ENCODE measurements at regions not wholly inside any gene's neighbourhood (a gene's known extent, or its start where the extent isn't known, plus 50 kb on each side); places are given as distances from the start of the nearest gene placed in this dataset.
A peak's percentile ranks its signal among the peaks of the same experiment; 100 is the strongest.

DNA sequence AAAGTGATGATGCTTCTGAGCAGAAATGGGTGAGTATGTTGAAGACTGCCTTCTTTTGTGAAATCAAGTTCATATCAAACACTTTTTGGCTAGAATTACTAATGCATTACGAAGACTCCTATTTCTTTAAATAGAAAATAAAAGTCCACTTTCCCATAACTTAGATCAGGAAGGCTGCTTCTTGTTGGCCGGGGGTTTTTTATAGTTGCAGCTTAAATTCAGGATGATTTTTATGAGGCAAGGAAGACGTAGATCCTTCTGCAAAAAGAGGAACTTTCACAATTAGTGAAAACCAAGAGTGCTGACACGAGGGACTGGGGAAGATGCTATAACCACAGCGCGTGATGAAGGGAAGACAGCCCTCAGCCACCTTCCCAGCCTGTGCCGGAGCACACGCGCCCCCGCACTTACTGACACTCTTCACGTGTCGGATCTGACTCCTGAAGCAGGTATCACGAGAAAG, 206.1 kb upstream of the PRDM1 start:
- TF ChIP-seq, protein P1, sequence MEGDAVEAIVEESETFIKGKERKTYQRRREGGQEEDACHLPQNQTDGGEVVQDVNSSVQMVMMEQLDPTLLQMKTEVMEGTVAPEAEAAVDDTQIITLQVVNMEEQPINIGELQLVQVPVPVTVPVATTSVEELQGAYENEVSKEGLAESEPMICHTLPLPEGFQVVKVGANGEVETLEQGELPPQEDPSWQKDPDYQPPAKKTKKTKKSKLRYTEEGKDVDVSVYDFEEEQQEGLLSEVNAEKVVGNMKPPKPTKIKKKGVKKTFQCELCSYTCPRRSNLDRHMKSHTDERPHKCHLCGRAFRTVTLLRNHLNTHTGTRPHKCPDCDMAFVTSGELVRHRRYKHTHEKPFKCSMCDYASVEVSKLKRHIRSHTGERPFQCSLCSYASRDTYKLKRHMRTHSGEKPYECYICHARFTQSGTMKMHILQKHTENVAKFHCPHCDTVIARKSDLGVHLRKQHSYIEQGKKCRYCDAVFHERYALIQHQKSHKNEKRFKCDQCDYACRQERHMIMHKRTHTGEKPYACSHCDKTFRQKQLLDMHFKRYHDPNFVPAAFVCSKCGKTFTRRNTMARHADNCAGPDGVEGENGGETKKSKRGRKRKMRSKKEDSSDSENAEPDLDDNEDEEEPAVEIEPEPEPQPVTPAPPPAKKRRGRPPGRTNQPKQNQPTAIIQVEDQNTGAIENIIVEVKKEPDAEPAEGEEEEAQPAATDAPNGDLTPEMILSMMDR (IDR thresholded peaks at IDR 0.05 in 4 of 5, conservative IDR thresholded peaks at IDR 0.05 in 1 of 5), result no peak
- TF ChIP-seq POLR2A (IDR thresholded peaks at IDR 0.05), result no peak
- H3K4me3 ChIP-seq, result no peak overlapping the region
- no peak overlapping the region for H3K27ac ChIP-seq
- H3K4me1 ChIP-seq, result peaks cover 0 to 4% of the 10 kb centered on the region in 2 donors
- H3K27me3 ChIP-seq, result no peaks in the 10 kb centered on the region
- H3K36me3 ChIP-seq, result no peaks in the 10 kb centered on the region
- DNase-seq (peak in 1 of 2 donors; percentile 25), ATAC-seq (peak in 1 of 2 donors; percentile 30)
- no peaks in the 10 kb centered on the region for H3K9me3 ChIP-seq
- in situ Hi-C loops (cut with MboI; ENCODE audit: low sequenced_read_pairs in 4 of 4) (no loop called here), intact Hi-C loops (cut with DNase I; ENCODE audit: low total_unique reads) (no loop called here)

DNA sequence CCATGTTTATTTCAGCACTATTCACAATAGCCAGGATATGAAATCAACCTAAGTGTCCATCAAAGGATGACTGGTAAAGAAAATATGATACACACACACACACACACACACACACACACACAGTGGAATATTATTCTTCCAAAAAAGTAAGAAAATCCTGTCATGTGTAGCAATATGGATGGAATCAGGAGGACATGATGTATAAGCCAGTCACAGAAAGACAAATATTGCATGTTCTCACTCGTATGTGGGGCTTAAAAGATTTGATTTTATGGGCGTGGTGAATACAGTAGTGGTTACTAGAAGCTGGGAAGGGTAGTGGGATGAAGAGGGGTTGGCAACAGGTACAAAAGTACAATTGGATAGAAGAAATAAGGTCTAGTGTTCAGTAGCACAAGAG, 207.0 kb upstream of the PRDM1 start:
- H3K4me3 ChIP-seq, result no peak overlapping the region
- no peaks in the 10 kb centered on the region for H3K9me3 ChIP-seq
- peaks cover 0 to 4% of the 10 kb centered on the region in 2 donors for H3K4me1 ChIP-seq
- in situ Hi-C loops (cut with MboI; ENCODE audit: low sequenced_read_pairs in 4 of 4) (no loop called here), intact Hi-C loops (cut with DNase I; ENCODE audit: low total_unique reads) (no loop called here)
- no peak overlapping the region for H3K27ac ChIP-seq
- ATAC-seq, result no peak
- no peaks in the 10 kb centered on the region for H3K36me3 ChIP-seq
- DNase-seq, result no peak
- no peak for TF ChIP-seq POLR2A (IDR thresholded peaks at IDR 0.05)
- TF ChIP-seq, protein P1 (IDR thresholded peaks at IDR 0.05 in 4 of 5, conservative IDR thresholded peaks at IDR 0.05 in 1 of 5), result no peak
- H3K27me3 ChIP-seq, result no peaks in the 10 kb centered on the region

DNA sequence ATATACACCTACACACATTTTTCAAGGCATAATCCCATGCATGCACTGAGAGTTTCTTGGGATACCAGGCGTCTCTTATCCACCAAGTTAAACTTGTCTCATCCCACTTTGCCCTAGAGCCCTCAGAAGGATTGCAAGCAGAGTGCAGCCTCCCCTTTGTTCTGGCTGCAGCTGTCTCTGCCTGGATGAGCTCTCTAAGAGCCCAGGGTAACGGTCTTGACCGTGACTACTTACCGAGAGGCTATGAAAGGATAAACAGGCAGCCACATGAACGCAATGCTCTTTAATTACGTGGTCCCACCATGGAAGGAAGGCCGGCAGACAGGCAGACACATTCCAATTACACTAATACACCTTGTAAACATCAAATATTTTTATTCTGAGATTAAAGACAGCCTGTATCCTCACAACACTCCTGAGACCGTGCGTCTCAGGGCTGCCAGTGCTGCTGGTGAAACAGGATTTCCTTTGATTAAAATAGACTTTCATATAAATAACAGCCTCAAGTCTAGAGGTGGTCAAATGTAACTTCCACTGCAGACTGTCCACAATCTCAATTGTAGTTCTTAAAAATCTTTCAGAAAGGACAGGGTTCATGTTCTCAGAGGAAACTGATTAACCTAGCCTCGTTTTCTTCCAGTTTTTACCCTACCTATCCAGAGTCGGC, 210.0 kb upstream of the PRDM1 start:
- in situ Hi-C loops (cut with MboI; ENCODE audit: low sequenced_read_pairs in 4 of 4) (no loop called here), intact Hi-C loops (cut with DNase I; ENCODE audit: low total_unique reads) (no loop called here)
- no peaks in the 10 kb centered on the region for H3K27me3 ChIP-seq
- no peak for ATAC-seq
- no peaks in the 10 kb centered on the region for H3K9me3 ChIP-seq
- no peaks in the 10 kb centered on the region for H3K4me1 ChIP-seq
- no peak overlapping the region for H3K27ac ChIP-seq
- no peak for TF ChIP-seq POLR2A (IDR thresholded peaks at IDR 0.05)
- TF ChIP-seq, protein P1 (IDR thresholded peaks at IDR 0.05 in 4 of 5, conservative IDR thresholded peaks at IDR 0.05 in 1 of 5), result no peak
- no peak for DNase-seq
- no peaks in the 10 kb centered on the region for H3K36me3 ChIP-seq
- no peak overlapping the region for H3K4me3 ChIP-seq

DNA sequence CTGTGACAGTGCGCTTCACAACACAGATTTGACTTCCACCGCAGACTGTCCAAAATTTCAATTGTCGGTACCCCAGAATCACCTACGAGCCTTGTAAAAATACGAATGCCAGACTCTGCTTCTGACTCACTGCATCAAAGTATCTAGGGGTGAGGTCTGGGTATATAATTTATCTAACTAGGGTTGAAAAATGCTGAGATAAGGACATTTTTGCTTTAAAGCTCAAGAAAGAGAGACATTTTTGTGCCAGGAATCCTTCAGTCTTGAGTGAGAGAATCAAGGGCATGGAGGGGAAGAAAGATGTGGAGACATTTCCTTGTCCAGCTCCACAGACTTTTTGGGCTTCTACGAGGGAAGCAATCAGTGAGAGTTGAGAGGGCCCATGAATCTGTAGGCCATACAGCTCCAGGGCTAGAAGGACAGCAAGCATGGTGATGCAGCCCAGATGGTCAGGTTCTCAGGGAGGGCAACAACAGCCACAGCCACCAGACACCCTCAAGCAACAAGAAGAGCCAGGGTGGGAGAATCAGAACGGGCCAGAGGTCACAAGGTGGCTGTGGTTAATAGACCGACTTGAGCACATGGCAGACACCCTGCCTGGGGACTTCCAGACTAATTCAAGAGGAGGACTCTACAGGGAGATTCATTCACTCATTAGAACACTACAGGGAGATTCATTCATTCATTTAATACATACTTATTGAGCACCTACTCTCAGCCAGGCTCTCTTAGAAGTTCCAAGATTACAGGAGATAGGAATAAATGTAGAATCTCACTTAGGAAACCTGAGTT, 211.1 kb upstream of the PRDM1 start:
- DNase-seq, result no peak
- no peak overlapping the region for H3K27ac ChIP-seq
- H3K27me3 ChIP-seq, result no peaks in the 10 kb centered on the region
- no peak overlapping the region for H3K4me3 ChIP-seq
- in situ Hi-C loops (cut with MboI; ENCODE audit: low sequenced_read_pairs in 4 of 4), result no loop called here
- H3K4me1 ChIP-seq, result no peaks in the 10 kb centered on the region
- ATAC-seq, result no peak
- intact Hi-C loops (cut with DNase I; ENCODE audit: low total_unique reads), result no loop called here
- TF ChIP-seq, protein P1 (IDR thresholded peaks at IDR 0.05 in 4 of 5, conservative IDR thresholded peaks at IDR 0.05 in 1 of 5), result no peak
- TF ChIP-seq POLR2A (IDR thresholded peaks at IDR 0.05), result no peak
- H3K36me3 ChIP-seq, result no peaks in the 10 kb centered on the region
- no peaks in the 10 kb centered on the region for H3K9me3 ChIP-seq

Data from gastrocnemius medialis (tissue), 4 donors.